ENCODE measurements at regions not wholly inside any gene's neighbourhood (a gene's known extent, or its start where the extent isn't known, plus 50 kb on each side); places are given as distances from the start of the nearest gene placed in this dataset.

- TF ChIP-seq ZBTB33 (IDR thresholded peaks at IDR 0.05) (no peak), JUND (IDR thresholded peaks at IDR 0.05) (no peak), CTCF (IDR thresholded peaks at IDR 0.05; ENCODE audit: low read depth, low read length, missing input control) (no peak), RAD21 (IDR thresholded peaks at IDR 0.05) (no peak), GABPA (IDR thresholded peaks at IDR 0.05 in 1 of 2, conservative IDR thresholded peaks at IDR 0.05 in 1 of 2) (no peak), MAX (IDR thresholded peaks at IDR 0.05) (no peak), SP1 (IDR thresholded peaks at IDR 0.05) (no peak), TAF1 (conservative IDR thresholded peaks at IDR 0.05) (no peak), YY1 (IDR thresholded peaks at IDR 0.05) (no peak), RXRA (IDR thresholded peaks at IDR 0.05) (no peak), REST (IDR thresholded peaks at IDR 0.05) (no peak), EGR1 (IDR thresholded peaks at IDR 0.05; ENCODE audit: low read depth in 2 of 2) (no peak), ATF3 (IDR thresholded peaks at IDR 0.05) (no peak)
Measured at GRCh38 chr1:79914896-79915295, 908.4 kb upstream of the ADGRL4 start.

Measured in liver (tissue), 3 donors.